B cell (primary cell): ENCODE measurements at regions not wholly inside any gene's neighbourhood (a gene's known extent, or its start where the extent isn't known, plus 50 kb on each side); places are given as distances from the start of the nearest gene placed in this dataset.

ENCODE experiments used
- ATAC-seq: fragments of 200-7000 bp; cut with Tn5 transposase; one replicate; pipeline ENCODE4 v1.10.0; 2021; ENCODE audit warnings: low read depth, mild to moderate bottlenecking, moderate number of reproducible peaks, moderate library complexity
- CTCF ChIA-PET: fragments of 350-600 bp; sonication (Branson Sonifier 250); formaldehyde crosslinking; loops from one replicate; lab custom pipeline; 2021; ENCODE audit warnings: antibody characterized with exemption, inconsistent platforms; lab: Charles Lee
- POLR2A ChIA-PET: fragments of 350-600 bp; sonication (Branson Sonifier 250); formaldehyde crosslinking; loops from one replicate; lab custom pipeline; 2021; ENCODE audit warnings: antibody characterized with exemption; lab: Charles Lee
- DNase-seq: peaks from one replicate; pipeline ENCODE4 v3.0.0; 2013
- H2AFZ ChIP-seq: 2 replicates; pipeline ENCODE4 v1.6.1; 2012; ENCODE audit warnings: mild to moderate bottlenecking, low read depth, low read length; ENCODE audit not compliant: insufficient read depth, poor library complexity, severe bottlenecking
- H3K27ac ChIP-seq, 2 donors: 1 replicate in 1 of 2; 2 replicates in 1 of 2; pipeline ENCODE4 v1.5.1; 2012 to 2013; ENCODE audit warnings: low read length in 2 of 2, mild to moderate bottlenecking in 2 of 2, moderate library complexity in 1 of 2
- H3K27me3 ChIP-seq, 4 experiments: fragments of 200-600 bp in 1 of 4; sonication (generic) in 1 of 4; replicated peaks in 1 of 4; 1 replicate in 2 of 4; 2 replicates in 2 of 4; pipeline versions ENCODE4 v1.6.1 to v1.7.0; 2013 to 2016; ENCODE audit warnings: low read length in 3 of 4, mild to moderate bottlenecking in 2 of 4, mixed read lengths in 1 of 4, moderate library complexity in 1 of 4; ENCODE audit not compliant: insufficient read depth in 4 of 4, control insufficient read depth in 3 of 4; ENCODE audit errors: control extremely low read depth in 1 of 4
- H3K36me3 ChIP-seq, 2 experiments: replicated peaks in 1 of 2; 1 replicate in 1 of 2; 2 replicates in 1 of 2; pipeline versions ENCODE4 v1.6.1 to v1.7.1; 2013; ENCODE audit warnings: low read length in 1 of 2; ENCODE audit not compliant: insufficient read depth in 2 of 2, control insufficient read depth in 1 of 2; ENCODE audit errors: control extremely low read depth in 1 of 2, extremely low read depth in 1 of 2
- H3K4me1 ChIP-seq, 2 donors: fragments of 200-600 bp in 1 of 2; sonication (generic) in 1 of 2; 1 replicate in 1 of 2; 2 replicates in 1 of 2; pipeline versions ENCODE4 v1.5.1 to v1.6.1; 2013 to 2017; ENCODE audit warnings: low read length in 2 of 2; ENCODE audit not compliant: control insufficient read depth in 2 of 2, insufficient read depth in 2 of 2
- H3K4me2 ChIP-seq: replicated peaks from 2 replicates; pipeline ENCODE3; 2012; ENCODE audit warnings: mild to moderate bottlenecking, low read depth, low read length; ENCODE audit not compliant: poor library complexity, severe bottlenecking
- H3K4me3 ChIP-seq, 5 experiments: fragments of 200-600 bp in 1 of 5; sonication (generic) in 1 of 5; 1 replicate in 3 of 5; 2 replicates in 2 of 5; pipeline versions ENCODE4 v1.5.1 to v1.7.0; 2011 to 2016; ENCODE audit warnings: low read length in 4 of 5, mild to moderate bottlenecking in 4 of 5, low read depth in 2 of 5, control low read depth in 1 of 5, moderate library complexity in 1 of 5; ENCODE audit not compliant: insufficient read depth in 1 of 5; ENCODE audit errors: control extremely low read depth in 1 of 5, extremely low read depth in 1 of 5
- H3K79me2 ChIP-seq: fragments of 200-600 bp; sonication (generic); one replicate; pipeline ENCODE4 v1.6.0; 2016; ENCODE audit warnings: low read length; ENCODE audit not compliant: control insufficient read depth, insufficient read depth
- H3K9ac ChIP-seq: fragments of 200-600 bp; sonication (generic); 2 replicates; pipeline ENCODE4 v1.6.1; 2017; ENCODE audit warnings: mild to moderate bottlenecking, low read length, moderate library complexity
- H3K9me3 ChIP-seq, 3 donors: one replicate each; pipeline versions ENCODE4 v1.6.1 to v1.7.1; 2013; ENCODE audit warnings: low read length in 2 of 3; ENCODE audit not compliant: control insufficient read depth in 2 of 3, insufficient read depth in 1 of 3; ENCODE audit errors: control extremely low read depth in 1 of 3
- H4K20me1 ChIP-seq: 2 replicates; pipeline ENCODE4 v1.6.0; 2012; ENCODE audit warnings: mild to moderate bottlenecking, low read length; ENCODE audit not compliant: insufficient read depth, control insufficient read depth, poor library complexity, severe bottlenecking
- H3K27ac Mint-ChIP-seq: one replicate; pipeline ENCODE4 v1.8.0; 2021; ENCODE audit warnings: mixed read lengths
- H3K27me3 Mint-ChIP-seq: one replicate; pipeline ENCODE4 v1.8.0; 2021; ENCODE audit warnings: mixed read lengths
- H3K4me1 Mint-ChIP-seq: one replicate; pipeline ENCODE4 v1.8.0; 2021; ENCODE audit warnings: mixed read lengths
- H3K4me3 Mint-ChIP-seq: one replicate; pipeline ENCODE4 v1.8.0; 2021; ENCODE audit warnings: mixed read lengths
- H3K9me3 Mint-ChIP-seq: one replicate; pipeline ENCODE4 v1.8.0; 2022; ENCODE audit warnings: mixed read lengths; ENCODE audit not compliant: insufficient read depth
- EZH2 ChIP-seq: IDR thresholded peaks from 2 replicates; pipeline ENCODE4 v1.6.1; 2012; ENCODE audit warnings: borderline replicate concordance, low read depth, mild to moderate bottlenecking, moderate library complexity, low read length; ENCODE audit not compliant: insufficient read depth, poor library complexity, severe bottlenecking
- WGBS: methylation state at CpG from one replicate; pipeline ENCODE4 v1.1.5; 2013; ENCODE audit warnings: missing lambda C conversion rate; ENCODE audit not compliant: insufficient coverage; 5-methylcytosine and 5-hydroxymethylcytosine counted together
- intact Hi-C: fragments of 100-400 bp; cut with micrococcal nuclease; formaldehyde crosslinking; loops from one replicate; pipeline ENCODE4 v1.10.0; 2022
- TF ChIP-seq, protein P1 (sequence below): fragments of 200-600 bp; IDR thresholded peaks from one replicate; pipeline ENCODE4 v1.8.0; 2022; ENCODE audit warnings: antibody characterized with exemption, mild to moderate bottlenecking

DNA sequence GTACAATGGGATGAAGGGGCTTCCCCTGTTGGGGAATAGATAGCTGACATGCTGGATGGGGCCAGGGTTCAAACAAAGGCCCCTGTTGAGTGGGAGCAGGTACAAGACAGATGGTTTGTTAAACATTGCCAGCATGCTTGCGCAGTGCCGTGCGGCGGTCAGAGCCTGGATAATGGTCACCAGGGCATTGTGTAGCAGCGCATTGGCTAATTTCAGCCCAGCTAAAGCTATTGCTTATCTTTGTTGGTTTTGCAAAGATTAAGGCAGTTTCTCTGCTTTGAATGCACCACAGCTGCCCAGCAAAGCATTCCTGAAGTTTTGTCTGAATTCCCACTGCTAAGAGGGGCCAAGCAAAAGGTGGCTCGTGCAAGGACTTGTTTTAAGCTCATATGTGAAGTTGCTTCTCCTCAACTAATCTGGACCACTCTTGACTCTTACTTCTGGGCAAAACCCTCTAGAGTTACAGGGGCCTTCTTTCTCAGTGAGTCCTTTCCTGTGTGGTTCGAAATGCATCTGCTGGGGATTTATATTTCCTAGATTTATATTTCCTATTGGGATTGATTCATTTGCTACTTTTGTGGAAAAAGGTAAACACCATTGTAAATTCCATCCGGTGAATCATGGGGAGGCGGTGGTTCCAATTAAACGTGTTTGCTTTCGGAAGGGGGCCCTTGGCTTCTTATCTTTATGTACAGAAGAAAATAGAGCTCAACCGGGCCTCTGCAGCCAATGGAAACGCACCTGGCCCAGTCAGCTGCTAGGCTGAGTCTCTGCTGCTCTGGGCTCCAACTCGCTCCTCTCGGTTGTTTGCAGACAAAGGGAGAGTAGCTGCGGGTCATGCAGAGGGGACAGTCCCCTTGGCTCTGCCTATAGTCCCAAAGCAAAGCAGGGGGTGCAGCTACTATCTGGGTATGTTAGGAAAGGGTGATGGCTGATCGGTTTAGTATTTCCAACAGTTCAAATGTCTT, 72.1 kb downstream of the FOXA2 start:
- no peaks in the 10 kb centered on the region for H3K79me2 ChIP-seq
- no peaks in the 10 kb centered on the region for H3K9me3 Mint-ChIP-seq
- no peak overlapping the region for H3K4me2 ChIP-seq
- no peak overlapping the region for H3K27ac Mint-ChIP-seq
- H3K36me3 ChIP-seq: no peaks in the 10 kb centered on the region
- DNase-seq: no peak
- CTCF ChIA-PET: interaction anchor here (0.8 kb wide), 1 partner anchor 13 kb away, joined by 3 read pairs; no protein-coding TSS in a partner anchor
- no peaks in the 10 kb centered on the region for H3K27me3 Mint-ChIP-seq
- no peak overlapping the region for H2AFZ ChIP-seq
- no peak for ATAC-seq
- no peaks in the 10 kb centered on the region for H3K4me1 Mint-ChIP-seq
- no peak overlapping the region for H3K9ac ChIP-seq
- POLR2A ChIA-PET: no interaction called here
- H3K4me3 Mint-ChIP-seq: no peak overlapping the region
- 71% methylated on average over 14 of the region's 17 CpGs for WGBS
- no peak overlapping the region for H3K4me3 ChIP-seq
- intact Hi-C loops: no loop called here
- TF ChIP-seq, protein P1, sequence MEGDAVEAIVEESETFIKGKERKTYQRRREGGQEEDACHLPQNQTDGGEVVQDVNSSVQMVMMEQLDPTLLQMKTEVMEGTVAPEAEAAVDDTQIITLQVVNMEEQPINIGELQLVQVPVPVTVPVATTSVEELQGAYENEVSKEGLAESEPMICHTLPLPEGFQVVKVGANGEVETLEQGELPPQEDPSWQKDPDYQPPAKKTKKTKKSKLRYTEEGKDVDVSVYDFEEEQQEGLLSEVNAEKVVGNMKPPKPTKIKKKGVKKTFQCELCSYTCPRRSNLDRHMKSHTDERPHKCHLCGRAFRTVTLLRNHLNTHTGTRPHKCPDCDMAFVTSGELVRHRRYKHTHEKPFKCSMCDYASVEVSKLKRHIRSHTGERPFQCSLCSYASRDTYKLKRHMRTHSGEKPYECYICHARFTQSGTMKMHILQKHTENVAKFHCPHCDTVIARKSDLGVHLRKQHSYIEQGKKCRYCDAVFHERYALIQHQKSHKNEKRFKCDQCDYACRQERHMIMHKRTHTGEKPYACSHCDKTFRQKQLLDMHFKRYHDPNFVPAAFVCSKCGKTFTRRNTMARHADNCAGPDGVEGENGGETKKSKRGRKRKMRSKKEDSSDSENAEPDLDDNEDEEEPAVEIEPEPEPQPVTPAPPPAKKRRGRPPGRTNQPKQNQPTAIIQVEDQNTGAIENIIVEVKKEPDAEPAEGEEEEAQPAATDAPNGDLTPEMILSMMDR: no peak
- TF ChIP-seq EZH2: no peak
- H4K20me1 ChIP-seq: no peaks in the 10 kb centered on the region
- no peak overlapping the region for H3K27ac ChIP-seq
- peaks cover 0 to 3% (median 0%) of the 10 kb centered on the region in 3 donors for H3K9me3 ChIP-seq
- no peaks in the 10 kb centered on the region for H3K4me1 ChIP-seq
- H3K27me3 ChIP-seq: no peaks in the 10 kb centered on the region

DNA sequence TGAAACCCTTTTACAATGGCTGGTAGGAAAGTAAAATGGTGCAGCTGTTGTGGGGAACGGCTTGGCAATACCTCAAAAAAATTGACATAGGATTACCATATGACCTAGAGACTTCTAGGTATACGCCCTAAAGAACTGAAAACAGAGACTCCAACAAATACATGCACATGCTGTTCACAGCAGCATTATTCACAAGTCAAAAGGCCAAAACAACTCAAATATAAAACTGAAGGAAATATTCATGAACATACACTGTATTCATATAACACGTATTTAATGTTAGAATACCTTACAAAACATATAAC, 74.6 kb downstream of the FOXA2 start:
- CTCF ChIA-PET: no interaction called here
- DNase-seq (no peak), ATAC-seq (no peak)
- Mint-ChIP-seq H3K4me1 (no peaks in the 10 kb centered on the region), H3K9me3 (no peaks in the 10 kb centered on the region), H3K27ac (no peak overlapping the region), H3K4me3 (no peak overlapping the region), H3K27me3 (no peaks in the 10 kb centered on the region)
- no peaks in the 10 kb centered on the region for H3K79me2 ChIP-seq
- WGBS: 100% methylated on average over 1 of the region's 3 CpGs
- POLR2A ChIA-PET: no interaction called here
- no peak overlapping the region for H3K9ac ChIP-seq
- peaks cover 0 to 3% (median 0%) of the 10 kb centered on the region in 3 donors for H3K9me3 ChIP-seq
- H4K20me1 ChIP-seq: no peaks in the 10 kb centered on the region
- no peak for TF ChIP-seq EZH2
- TF ChIP-seq, protein P1: no peak
- no peaks in the 10 kb centered on the region for H3K4me1 ChIP-seq
- no peak overlapping the region for H3K27ac ChIP-seq
- intact Hi-C loops: no loop called here
- no peak overlapping the region for H3K4me3 ChIP-seq
- H3K27me3 ChIP-seq: no peaks in the 10 kb centered on the region
- H3K36me3 ChIP-seq: no peaks in the 10 kb centered on the region
- no peak overlapping the region for H2AFZ ChIP-seq
- H3K4me2 ChIP-seq: no peak overlapping the region
